ENCODE measurements at regions not wholly inside any gene's neighbourhood (a gene's known extent, or its start where the extent isn't known, plus 50 kb on each side); places are given as distances from the start of the nearest gene placed in this dataset.

- H3K9me3 ChIP-seq (ENCODE audit: low read length): no peaks in the 10 kb centered on the region
- DNase-seq: no peak
- no peaks in the 10 kb centered on the region for H3F3A ChIP-seq (ENCODE audit: low read length, unreplicated experiment)
- POLR2A ChIA-PET (ENCODE audit: unreplicated experiment): no interaction called here
- H3K4me2 ChIP-seq (ENCODE audit: low read length): no peak overlapping the region
- no peaks in the 10 kb centered on the region for H3K27me3 ChIP-seq (ENCODE audit: low read length)
- no peaks in the 10 kb centered on the region for H3K36me3 ChIP-seq (ENCODE audit: low read depth, low read length)
- no peak for ATAC-seq
- no peak overlapping the region for H3K27ac ChIP-seq (ENCODE audit: low read length)
- CTCF ChIA-PET: no interaction called here
- no peak overlapping the region for H3K9ac ChIP-seq (ENCODE audit: low read length)
- TF ChIP-seq EZH2 (IDR thresholded peaks at IDR 0.05; ENCODE audit: low read length, unreplicated experiment) (no peak), EZH2phosphoT487 (IDR thresholded peaks at IDR 0.05; ENCODE audit: borderline replicate concordance, low read length) (no peak)
- TF ChIP-seq, protein P1, sequence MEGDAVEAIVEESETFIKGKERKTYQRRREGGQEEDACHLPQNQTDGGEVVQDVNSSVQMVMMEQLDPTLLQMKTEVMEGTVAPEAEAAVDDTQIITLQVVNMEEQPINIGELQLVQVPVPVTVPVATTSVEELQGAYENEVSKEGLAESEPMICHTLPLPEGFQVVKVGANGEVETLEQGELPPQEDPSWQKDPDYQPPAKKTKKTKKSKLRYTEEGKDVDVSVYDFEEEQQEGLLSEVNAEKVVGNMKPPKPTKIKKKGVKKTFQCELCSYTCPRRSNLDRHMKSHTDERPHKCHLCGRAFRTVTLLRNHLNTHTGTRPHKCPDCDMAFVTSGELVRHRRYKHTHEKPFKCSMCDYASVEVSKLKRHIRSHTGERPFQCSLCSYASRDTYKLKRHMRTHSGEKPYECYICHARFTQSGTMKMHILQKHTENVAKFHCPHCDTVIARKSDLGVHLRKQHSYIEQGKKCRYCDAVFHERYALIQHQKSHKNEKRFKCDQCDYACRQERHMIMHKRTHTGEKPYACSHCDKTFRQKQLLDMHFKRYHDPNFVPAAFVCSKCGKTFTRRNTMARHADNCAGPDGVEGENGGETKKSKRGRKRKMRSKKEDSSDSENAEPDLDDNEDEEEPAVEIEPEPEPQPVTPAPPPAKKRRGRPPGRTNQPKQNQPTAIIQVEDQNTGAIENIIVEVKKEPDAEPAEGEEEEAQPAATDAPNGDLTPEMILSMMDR (conservative IDR thresholded peaks at IDR 0.05; ENCODE audit: low read depth, low read length): no peak
- no TSS peak for BruUV-seq (replicated peaks)
- no peak overlapping the region for H3K4me3 ChIP-seq (ENCODE audit: low read length)
- no peaks in the 10 kb centered on the region for H4K20me1 ChIP-seq (ENCODE audit: low read length)
- no peak overlapping the region for H2AFZ ChIP-seq (ENCODE audit: low read length)
- no peaks in the 10 kb centered on the region for H3K9me2 ChIP-seq (replicated peaks; ENCODE audit: low read length)
- H3K79me2 ChIP-seq (ENCODE audit: low read length): no peaks in the 10 kb centered on the region
- no peaks in the 10 kb centered on the region for H3K4me1 ChIP-seq (ENCODE audit: insufficient read depth, low read length)
- intact Hi-C loops (cut with micrococcal nuclease): no loop called here
Measured at GRCh38 chr16:72482695-72483094, 310.7 kb upstream of the PMFBP1 start.

- intact Hi-C loops (cut with micrococcal nuclease): no loop called here
- TF ChIP-seq, protein P1 (conservative IDR thresholded peaks at IDR 0.05; ENCODE audit: low read depth, low read length): no peak
- no peak for TF ChIP-seq EZH2 (IDR thresholded peaks at IDR 0.05; ENCODE audit: low read length, unreplicated experiment)
- TF ChIP-seq EZH2phosphoT487 (IDR thresholded peaks at IDR 0.05; ENCODE audit: borderline replicate concordance, low read length): no peak
- ChIA-PET POLR2A (ENCODE audit: unreplicated experiment) (no interaction called here), CTCF (no interaction called here)
- Histone ChIP-seq H3K79me2 (ENCODE audit: low read length) (no peaks in the 10 kb centered on the region), H3K9ac (ENCODE audit: low read length) (no peak overlapping the region), H3K9me2 (replicated peaks; ENCODE audit: low read length) (no peaks in the 10 kb centered on the region), H4K20me1 (ENCODE audit: low read length) (no peaks in the 10 kb centered on the region), H3K4me1 (ENCODE audit: insufficient read depth, low read length) (no peaks in the 10 kb centered on the region), H3F3A (ENCODE audit: low read length, unreplicated experiment) (no peaks in the 10 kb centered on the region), H3K27me3 (ENCODE audit: low read length) (no peaks in the 10 kb centered on the region), H2AFZ (ENCODE audit: low read length) (no peak overlapping the region), H3K36me3 (ENCODE audit: low read depth, low read length) (no peaks in the 10 kb centered on the region), H3K4me2 (ENCODE audit: low read length) (no peak overlapping the region), H3K4me3 (ENCODE audit: low read length) (no peak overlapping the region), H3K27ac (ENCODE audit: low read length) (no peak overlapping the region), H3K9me3 (ENCODE audit: low read length) (no peaks in the 10 kb centered on the region)
- ATAC-seq (peak; percentile 69), DNase-seq (peak; percentile 6)
- BruUV-seq (replicated peaks): no TSS peak
Measured at GRCh38 chr16:72481419-72481818, 309.5 kb upstream of the PMFBP1 start.

DNA sequence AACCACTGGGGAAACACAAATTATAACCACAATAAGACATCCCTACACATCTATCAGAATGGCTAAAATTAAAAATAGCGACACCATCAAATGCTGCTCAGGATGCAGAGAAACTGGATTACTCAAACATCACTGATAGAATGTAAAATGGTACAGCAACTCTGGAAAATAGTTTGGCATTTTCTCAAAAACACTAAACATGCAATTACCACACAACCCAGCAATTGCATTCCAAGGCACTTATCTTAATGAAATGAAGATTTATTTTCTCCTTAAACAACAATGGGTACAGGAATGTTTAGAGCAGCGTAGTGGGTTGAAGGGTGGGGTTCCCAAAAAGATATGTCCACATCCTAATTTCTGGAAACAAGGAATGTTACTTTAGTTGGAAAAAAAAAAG is 309.0 kb upstream of the PMFBP1 start:
- Histone ChIP-seq H3K27ac (ENCODE audit: low read length) (no peak overlapping the region), H3K4me2 (ENCODE audit: low read length) (no peak overlapping the region), H3K4me1 (ENCODE audit: insufficient read depth, low read length) (no peaks in the 10 kb centered on the region), H3K9ac (ENCODE audit: low read length) (no peak overlapping the region), H3K79me2 (ENCODE audit: low read length) (no peaks in the 10 kb centered on the region), H3K9me3 (ENCODE audit: low read length) (no peaks in the 10 kb centered on the region), H3K9me2 (replicated peaks; ENCODE audit: low read length) (no peaks in the 10 kb centered on the region), H3K4me3 (ENCODE audit: low read length) (no peak overlapping the region), H2AFZ (ENCODE audit: low read length) (no peak overlapping the region), H3K27me3 (ENCODE audit: low read length) (no peaks in the 10 kb centered on the region), H4K20me1 (ENCODE audit: low read length) (no peaks in the 10 kb centered on the region), H3F3A (ENCODE audit: low read length, unreplicated experiment) (no peaks in the 10 kb centered on the region), H3K36me3 (ENCODE audit: low read depth, low read length) (no peaks in the 10 kb centered on the region)
- ChIA-PET CTCF (no interaction called here), POLR2A (ENCODE audit: unreplicated experiment) (no interaction called here)
- no peak for ATAC-seq
- intact Hi-C loops (cut with micrococcal nuclease): no loop called here
- DNase-seq: no peak
- BruUV-seq (replicated peaks): no TSS peak
- no peak for TF ChIP-seq EZH2 (IDR thresholded peaks at IDR 0.05; ENCODE audit: low read length, unreplicated experiment)
